NCI-H1930 (cell line): ENCODE measurements at regions not wholly inside any gene's neighbourhood (a gene's known extent, or its start where the extent isn't known, plus 50 kb on each side); places are given as distances from the start of the nearest gene placed in this dataset.

Experiments used
- DNase-seq, 2 experiments: peaks; one replicate each; lab custom pipeline; 2025; lab: John Stamatoyannopoulos, UW

DNA sequence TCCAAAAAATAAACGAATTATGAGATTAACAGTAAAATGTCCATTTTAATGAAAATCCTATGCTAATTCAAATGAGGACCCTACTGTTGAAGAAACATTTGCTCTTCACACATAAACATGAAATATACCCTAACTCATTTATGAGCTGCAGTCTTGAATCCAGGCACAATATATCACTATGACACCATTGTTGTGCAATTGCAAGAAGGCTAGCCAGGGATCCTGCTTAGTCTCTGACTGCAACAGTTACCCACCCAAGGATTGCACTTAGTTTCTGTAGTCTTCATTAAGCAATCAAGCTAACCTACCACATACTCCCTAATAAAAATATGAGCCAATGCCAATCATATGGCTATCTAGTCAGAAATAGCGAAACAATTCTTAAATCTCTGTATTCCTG lies 981.0 kb upstream of the FAT3 start:
- DNase-seq = no peak

DNA sequence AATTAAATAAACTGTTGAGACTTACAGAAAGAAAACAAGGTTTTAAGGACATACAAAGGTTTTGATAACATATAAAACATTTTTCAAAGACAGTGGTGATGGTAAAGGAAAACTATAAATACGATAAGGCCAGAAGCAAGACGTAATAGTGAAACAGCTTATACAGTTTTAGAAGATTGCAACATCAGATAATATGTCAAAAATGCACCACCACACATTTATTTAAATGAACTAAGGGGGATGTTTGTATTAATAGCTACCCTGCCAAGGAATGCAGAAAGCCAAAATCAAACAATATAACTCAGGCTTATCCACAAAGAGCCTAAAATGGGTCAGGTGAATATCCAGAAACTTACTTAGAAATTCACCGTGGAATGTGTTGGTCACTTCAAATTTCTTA lies 981.6 kb upstream of the FAT3 start:
- DNase-seq = no peak

DNA sequence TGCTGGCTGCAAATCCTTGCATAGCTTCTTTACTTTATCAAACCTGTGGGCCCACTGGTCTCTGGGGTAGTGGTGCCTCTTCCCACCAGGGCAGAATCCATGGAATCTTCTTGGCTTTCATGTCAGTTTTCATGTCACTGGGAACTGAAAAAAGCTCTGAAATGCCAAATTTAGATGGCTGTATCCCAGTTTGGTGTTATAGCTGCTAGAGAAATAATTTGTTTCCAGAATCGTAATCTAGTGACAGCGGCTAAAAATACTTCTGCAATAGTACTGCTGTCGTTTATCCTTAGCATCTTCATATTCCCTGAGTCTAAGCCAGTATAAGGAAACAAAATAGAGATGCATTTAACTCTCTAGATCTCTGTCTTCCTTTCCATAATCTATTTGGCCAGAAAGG lies 983.4 kb upstream of the FAT3 start:
- no peak for DNase-seq

DNA sequence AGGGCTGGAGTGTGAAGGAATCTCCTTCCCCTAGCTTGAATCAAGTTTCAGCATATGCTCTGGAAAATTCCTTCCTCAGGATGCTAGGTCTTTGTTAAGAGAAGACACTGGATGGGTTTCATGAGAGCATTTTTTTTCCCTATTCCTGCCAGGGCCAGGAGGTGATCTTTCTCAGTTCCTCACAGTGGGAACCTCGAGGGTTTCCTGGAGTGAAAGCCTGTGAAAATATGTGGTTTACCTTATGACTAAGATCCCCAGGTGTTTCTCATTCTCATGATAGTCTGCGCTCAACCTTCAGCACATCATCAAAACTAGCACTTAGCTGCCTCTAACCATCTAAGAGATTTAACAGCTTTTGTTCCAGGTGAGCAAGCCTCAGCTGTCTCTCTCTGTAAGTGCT lies 985.3 kb upstream of the FAT3 start:
- DNase-seq = no peak

DNA sequence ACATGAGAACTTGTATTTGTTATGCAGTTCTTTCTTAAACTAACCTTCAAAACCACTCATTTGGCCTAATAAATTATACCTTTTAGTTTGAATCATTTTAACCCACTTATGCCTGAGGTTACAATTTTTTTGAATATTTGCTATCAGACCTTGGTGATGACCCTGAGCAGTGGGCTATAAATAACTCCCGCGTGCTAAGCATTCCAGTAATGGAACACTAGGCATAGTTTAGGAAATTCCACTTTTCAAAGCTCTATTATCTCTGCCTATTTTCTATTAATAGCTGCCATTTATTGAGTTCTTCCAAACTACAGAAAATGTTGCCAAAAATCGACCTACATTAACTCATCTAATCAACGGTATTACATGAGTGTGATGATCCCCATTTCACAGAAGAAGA lies 993.4 kb upstream of the FAT3 start:
- DNase-seq = no peak

DNA sequence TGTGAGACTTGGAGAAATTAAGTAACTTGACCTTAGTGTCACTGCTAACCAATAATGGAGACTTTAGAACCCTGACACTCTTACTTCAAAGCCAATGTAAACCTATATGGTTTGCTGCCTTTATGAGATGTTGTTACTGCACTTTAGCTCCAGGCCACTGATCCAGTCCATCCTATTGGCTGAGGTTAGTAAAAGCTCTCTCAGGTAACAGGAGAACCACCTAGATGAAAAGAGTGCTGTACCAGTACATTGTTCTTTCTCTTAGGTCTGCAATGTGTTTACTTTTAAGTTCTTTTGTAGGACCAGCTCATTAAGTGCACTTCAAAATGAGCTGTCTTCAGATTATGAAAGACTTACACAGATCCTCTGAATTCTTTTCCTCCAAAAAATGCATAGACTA lies 994.0 kb upstream of the FAT3 start:
- no peak for DNase-seq

DNA sequence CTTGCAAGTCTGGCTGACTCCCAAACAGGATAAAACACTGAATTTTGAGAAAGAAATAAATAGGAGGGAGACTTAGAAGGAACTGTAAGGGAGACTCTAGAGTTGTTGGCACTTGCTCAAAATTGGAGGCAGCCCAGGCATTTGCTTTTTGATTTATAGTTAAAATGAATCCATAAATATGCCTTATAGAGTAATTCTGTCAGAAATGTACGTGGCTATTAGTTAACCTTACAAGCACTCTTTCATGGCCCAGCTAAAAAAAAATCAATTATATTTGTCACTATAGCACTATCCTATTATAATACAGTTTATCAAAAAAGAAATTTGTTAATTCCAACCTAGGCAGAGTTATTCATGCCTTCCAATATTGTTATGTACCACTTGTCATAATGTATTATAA lies 1000.0 kb upstream of the CHORDC1 start:
- no peak for DNase-seq

DNA sequence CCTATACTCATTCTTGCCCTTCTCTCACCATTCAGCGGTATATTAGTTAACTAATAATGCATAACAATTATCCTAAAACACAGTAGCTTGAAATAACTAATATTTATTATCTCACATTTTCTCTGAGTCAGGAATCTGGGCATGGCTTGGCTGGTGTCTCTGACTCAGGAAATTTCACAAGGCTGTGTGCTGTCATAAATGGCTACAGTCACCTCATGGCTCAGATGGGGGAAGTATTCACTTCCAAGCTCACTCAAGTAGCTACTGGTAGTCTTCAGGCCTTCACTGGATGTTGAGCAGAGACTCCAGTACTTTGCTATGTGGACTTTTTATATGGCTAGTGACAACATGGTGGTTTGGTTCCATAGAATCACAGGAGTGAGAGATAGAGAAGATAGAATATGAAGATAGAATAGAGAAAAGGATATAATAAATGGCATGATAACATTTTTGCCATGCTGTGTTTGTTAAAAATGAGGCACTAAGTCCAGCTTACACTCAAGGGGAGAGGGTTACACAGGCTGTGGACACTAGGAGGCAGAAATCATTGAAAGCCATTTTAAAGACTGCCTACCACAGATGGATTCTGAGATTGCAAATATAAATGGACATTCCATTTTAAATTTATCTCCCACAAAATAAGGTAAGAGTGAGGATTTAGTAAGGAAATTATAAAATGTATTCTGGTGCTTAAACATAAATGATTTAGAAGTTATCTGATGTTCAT lies 997.8 kb upstream of the CHORDC1 start:
- DNase-seq = no peak

DNA sequence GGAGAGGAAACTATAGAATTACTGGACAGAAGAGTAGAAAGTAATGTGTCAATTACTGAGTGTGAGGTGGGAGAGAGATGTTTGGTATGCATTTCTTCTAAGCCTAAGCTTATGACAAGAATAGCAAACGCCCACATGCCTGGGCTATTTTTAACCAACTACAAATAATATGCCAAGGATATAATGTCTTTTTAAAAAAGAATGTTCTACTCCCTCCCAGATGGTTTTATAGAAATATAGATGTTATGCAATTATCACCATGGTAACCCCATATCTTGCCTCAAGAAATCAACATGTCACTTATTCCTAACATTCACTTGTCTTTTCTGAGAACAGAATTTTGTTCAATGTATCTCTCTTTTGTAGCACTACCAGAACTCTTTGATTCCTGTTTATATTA lies 996.7 kb upstream of the CHORDC1 start:
- DNase-seq = no peak

DNA sequence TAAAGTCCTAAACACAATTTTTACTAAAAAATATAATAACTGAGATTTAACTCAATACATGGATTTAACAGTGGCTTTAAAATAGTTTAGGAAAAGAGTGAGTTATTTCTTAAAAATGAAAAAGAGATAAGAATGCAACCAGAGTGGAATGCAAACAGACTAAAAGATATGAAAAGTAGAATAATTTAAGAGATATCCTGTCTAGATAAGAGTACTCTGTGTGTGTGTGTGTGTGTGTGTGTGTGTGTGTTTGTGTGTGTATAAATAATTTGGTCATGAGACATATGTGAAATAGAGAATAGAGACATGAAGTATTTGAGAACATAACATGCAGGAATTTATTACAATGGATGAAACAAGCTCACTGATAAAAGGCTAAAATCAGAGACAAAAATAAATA lies 986.9 kb upstream of the CHORDC1 start:
- no peak for DNase-seq

DNA sequence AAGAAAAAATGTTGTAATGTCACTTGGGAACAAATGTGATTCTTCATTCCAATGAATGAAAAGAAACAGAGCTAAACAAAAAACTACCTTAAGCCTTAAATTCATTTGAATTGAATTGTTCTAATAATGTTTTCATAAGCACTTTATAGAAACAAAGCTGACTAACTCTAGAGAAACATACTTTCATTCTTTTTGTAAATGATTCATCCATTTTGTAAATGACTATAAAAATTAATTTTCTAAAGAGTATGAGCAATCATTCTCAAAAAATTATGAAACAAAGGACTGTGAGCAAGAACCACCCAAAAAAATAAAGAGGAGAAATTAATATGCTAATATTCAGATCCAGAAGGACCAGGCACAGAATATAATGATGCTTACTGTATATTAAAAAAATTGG lies 986.5 kb upstream of the CHORDC1 start:
- no peak for DNase-seq

DNA sequence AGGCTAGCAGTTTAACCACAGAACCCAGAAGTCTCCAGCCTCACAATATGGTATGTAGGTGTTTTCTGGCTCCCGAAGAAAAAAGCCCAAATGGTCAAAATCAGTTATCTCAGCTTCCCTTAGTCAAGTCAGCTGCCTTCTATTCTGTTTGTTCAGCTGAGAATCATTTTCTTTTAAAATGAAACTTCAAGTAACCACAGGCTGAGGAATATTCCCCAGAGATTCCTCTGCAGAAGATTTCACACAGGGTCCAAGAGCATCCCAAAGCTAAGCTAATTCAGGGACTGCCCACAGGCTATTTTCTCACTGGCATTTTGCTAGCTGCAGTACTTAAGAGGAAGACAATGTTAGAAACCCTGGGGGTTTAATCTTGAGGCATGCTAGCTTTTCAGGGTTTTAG lies 977.0 kb upstream of the CHORDC1 start:
- DNase-seq = no peak

DNA sequence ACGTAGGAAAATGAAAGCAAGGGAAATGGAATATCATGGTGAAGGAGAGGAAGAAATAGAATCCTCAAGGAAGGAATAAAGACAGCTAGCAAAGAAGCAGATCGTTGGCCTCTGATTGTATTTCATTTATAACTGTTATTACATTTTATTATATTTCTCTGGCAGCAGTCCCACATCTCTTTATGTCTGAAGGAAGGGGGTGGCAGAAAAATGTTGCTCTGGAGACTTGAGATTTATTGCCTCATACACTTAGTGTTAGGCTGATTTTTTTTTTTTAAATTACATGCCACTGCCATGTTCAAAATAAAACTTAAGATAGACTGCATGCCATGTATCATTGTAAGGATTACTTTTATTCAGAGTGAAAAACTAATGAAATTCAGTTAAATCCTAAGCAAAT lies 971.7 kb upstream of the CHORDC1 start:
- DNase-seq = no peak

DNA sequence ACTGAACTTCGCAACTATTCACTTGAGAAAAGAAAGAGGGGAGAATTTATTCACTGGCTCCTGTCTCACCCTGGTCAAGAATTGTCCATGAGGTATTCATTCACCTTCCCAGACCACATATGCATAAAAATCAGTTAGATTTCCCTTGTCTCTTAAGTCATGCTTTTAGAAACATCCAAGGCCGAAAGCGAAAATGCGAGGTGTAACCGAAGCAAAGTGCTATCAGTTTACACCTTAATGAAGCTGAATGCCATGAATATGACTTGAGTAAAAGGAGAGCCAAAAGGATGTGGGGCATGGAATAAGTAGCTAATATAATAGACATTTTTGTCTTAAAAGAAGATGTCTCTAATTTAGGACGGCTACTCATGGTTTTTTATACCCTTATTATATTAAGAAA lies 965.6 kb upstream of the CHORDC1 start:
- DNase-seq = no peak

DNA sequence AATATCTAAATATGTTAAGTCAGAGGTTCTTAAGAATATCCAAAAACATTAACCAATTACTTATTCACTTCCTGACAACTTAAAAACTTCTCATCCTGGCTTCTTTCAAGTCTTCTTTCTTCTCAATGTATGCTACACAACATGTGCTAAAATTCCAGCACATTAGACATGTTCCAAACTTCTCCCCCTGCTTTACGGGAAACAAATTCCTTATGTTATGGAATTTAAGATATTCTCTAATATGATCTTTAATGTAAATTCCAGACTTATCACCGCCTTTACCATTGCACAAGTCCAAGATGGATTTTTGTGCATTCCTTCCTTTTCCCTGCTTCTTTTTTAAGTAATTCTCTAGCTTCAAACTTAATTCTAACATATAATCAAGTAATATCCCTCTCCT lies 964.5 kb upstream of the CHORDC1 start:
- no peak for DNase-seq

DNA sequence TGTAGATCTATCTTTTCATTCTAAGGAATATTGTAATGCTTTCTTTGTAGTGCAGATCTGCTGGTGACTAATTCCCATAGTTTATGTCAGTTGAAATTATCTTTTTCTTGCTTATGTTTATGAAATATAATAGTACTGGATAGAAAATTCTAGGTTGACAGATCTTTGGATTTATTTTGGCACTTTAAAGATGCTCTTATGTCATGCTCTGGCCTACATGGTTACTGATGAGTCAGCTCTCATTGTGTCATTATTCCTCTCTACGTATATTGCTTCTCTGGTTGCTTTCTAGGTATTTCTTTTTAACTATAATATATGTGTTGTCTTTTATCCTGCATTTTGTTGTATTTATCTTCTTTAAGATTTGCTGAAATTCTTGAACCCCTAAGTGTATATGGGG lies 955.5 kb upstream of the CHORDC1 start:
- DNase-seq = no peak

DNA sequence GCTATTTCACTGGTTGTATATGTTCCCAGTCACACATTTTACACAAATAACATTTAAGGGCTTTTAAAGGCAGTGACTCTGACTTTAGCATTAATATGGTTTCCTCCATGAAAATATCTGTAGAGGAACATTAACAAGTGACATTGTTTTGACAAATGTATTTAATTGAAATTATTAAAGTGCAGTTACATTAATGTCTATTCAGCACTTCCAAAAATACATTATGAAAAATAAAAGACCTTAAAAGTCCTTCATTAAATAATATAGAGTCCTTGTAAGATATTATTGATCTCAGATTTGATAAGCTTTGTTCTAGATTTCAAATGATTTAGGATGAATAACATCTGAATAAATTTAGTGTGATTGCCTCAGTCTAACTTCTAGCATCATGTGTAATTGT lies 951.9 kb upstream of the CHORDC1 start:
- no peak for DNase-seq

DNA sequence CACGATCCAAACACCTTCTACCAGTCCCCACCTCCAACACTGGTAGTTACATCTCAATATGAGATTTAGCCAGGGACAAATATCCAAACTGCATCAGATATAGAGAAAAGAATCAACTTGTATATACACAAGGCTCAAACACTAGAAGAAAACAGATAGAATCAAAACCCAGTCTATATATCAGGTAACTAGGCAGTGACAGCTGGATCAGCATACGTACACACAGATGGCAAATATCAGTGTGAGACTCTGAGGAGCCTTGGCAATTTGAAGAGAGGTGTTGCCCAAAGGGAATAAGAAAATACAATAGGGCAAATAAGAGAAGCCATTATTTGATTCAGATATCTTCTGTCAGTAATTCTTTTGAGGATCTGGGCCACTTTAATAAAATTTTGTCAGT lies 951.3 kb upstream of the CHORDC1 start:
- DNase-seq = no peak

DNA sequence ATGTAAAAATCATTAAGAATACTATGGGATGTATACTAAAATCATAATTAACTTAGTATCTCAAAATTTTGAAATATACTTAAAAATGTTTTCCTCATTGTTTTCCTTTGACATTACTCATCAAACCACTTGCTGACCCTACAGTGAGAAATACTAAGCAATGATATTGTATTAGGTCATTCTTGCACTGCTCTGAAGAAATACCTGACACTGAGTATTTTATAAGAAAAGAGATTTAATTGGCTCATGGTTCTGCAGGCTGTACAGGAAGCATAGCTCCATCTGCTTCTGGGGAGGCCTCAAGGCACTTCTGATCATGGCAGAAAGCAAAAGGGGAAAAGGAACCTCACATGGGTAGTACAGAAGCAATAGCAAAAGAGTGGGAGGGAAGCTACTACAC lies 950.9 kb upstream of the CHORDC1 start:
- DNase-seq = no peak

DNA sequence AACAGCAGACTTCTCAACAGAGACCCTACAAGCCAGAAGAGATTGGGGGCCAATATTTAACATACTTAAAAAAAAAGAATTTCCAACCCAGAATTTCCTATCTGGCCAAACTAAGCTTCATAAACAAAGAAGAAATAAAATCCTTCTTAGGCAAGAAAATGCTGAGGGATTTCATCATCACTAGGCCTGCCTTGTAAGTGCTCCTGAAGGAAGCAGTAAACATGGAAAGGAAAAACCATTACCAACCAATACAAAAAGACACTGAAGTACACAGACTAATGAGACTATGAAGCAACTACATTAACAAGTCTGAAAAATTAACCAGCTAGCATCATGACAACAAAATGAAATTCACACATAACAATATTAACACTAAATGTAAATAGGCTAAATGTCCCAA lies 947.9 kb upstream of the CHORDC1 start:
- DNase-seq = no peak

DNA sequence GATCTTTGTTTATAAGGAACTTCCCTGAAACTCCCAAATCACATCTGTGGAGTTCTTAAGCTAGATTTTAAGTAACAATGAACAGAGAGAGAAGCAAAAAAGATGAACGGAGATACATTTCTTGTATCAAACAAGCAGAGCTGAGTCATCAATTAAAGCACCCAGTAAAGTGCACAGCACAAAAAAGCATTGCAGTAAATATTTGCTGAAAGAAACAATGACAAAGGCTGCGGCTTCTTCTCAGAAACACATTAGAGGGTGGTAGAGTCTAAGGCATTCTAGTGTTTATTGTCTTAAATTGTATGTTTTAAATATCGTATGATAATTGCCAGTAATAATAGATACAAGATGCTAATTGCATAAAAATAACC lies 941.6 kb upstream of the CHORDC1 start:
- peak; percentile 43 to 49 for DNase-seq

DNA sequence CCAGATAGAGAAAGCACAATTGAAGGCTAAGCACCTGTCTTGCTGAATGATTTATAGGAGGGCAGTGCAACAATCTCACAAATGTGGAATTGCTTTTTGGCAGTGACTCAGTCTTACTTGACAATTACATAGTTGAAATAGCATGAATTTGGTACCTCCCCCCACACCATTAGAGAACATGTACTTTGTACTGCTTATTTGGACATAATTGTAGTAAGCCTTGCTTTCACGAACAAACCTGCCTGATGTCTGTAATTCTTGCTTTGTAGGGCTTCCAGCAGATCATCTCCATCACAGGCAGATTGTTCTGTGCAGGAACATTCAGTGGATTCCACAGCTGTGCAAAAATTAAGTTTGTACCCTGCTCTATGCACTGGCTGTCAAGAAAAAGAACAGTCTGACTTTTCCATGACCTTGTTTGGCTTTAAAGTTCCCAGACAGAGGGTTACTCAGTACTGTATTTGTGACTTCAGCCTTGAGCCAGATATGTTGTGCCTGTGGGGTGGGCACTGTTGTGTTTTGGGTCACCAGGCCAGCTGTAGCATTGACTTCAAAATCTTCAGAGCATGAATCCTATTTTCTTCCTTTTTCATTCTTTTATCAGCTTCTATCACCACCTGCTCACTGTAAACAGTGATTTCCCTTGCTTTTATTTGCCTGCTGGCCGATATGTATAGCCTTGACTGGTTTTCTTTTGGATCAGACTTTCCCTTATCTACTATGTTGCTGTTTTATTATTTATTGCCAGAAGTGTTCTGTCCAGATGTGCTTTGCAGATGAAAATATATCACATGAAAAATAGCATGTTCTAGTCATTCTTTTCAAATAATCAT lies 941.0 kb upstream of the CHORDC1 start:
- DNase-seq = peak in 1 of 2 experiments; percentile 3

DNA sequence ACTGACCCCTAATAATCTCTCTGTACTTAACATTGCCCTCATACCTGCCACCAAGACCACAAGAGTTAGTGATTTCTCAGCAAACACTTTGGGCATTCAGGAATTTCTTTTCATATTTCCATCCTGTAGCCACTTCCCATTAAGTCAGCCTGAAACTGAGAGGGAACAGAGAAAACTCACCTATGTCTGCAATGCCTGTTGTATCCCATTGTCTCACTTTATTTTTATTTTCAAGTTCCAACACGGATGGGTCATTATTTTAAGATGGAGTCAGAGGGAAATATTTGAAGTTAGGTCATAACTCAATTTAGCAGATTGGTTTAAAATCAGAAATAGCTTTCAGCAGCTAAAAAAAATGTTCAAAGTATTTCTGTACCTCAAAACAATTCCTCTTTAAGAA lies 937.8 kb upstream of the CHORDC1 start:
- DNase-seq = no peak
